ENCODE measurements at regions not wholly inside any gene's neighbourhood (a gene's known extent, or its start where the extent isn't known, plus 50 kb on each side); places are given as distances from the start of the nearest gene placed in this dataset.

DNA sequence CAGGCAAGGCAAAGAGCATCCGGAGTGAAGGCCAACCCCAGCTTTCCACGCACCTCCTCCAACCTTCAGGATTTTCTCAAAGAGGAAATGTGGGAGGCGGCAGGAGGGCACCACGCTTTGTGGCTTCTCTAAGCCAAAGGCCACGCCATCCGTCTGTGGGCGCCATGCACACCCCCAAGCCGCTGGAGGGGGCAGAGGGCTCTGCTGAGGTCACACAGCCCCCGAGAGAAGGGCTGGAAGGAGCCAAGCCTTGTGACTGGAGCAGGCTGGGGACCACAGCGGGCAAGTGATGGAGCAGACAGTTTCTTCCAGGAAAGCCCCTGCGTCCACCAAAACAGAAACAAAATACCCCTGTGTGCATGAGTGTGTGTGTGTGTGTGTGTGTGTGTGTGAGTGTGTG, 527.4 kb downstream of the BRD1 start:
- H3K36me3 ChIP-seq (ENCODE audit: low read length) = no peaks in the 10 kb centered on the region
- no peak overlapping the region for H3K9ac ChIP-seq (ENCODE audit: low read length)
- H3K4me3 ChIP-seq (ENCODE audit: insufficient read depth, low read length, poor library complexity, severe bottlenecking) = no peak overlapping the region
- H4K20me1 ChIP-seq (ENCODE audit: low read depth, low read length) = no peaks in the 10 kb centered on the region
- H3K4me2 ChIP-seq (ENCODE audit: low read depth, low read length, poor library complexity, severe bottlenecking) = no peak overlapping the region
- no peaks in the 10 kb centered on the region for H3F3A ChIP-seq (ENCODE audit: insufficient read depth)
- H3K27ac ChIP-seq (ENCODE audit: low read depth, low read length) = no peak overlapping the region
- TF ChIP-seq, protein P1, sequence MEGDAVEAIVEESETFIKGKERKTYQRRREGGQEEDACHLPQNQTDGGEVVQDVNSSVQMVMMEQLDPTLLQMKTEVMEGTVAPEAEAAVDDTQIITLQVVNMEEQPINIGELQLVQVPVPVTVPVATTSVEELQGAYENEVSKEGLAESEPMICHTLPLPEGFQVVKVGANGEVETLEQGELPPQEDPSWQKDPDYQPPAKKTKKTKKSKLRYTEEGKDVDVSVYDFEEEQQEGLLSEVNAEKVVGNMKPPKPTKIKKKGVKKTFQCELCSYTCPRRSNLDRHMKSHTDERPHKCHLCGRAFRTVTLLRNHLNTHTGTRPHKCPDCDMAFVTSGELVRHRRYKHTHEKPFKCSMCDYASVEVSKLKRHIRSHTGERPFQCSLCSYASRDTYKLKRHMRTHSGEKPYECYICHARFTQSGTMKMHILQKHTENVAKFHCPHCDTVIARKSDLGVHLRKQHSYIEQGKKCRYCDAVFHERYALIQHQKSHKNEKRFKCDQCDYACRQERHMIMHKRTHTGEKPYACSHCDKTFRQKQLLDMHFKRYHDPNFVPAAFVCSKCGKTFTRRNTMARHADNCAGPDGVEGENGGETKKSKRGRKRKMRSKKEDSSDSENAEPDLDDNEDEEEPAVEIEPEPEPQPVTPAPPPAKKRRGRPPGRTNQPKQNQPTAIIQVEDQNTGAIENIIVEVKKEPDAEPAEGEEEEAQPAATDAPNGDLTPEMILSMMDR (IDR thresholded peaks at IDR 0.05; ENCODE audit: insufficient read depth, low read length, poor library complexity, severe bottlenecking) = no peak
- TF ChIP-seq EZH2phosphoT487 (conservative IDR thresholded peaks at IDR 0.05; ENCODE audit: low read length) = no peak
- H3K79me2 ChIP-seq (ENCODE audit: insufficient read depth, low read length) = no peaks in the 10 kb centered on the region
- no peaks in the 10 kb centered on the region for H3K27me3 ChIP-seq (ENCODE audit: low read length)
- H3K9me3 ChIP-seq (ENCODE audit: insufficient read depth, low read length) = no peaks in the 10 kb centered on the region
- no peaks in the 10 kb centered on the region for H3K9me2 ChIP-seq (replicated peaks; ENCODE audit: insufficient read depth, low read length)
- no peak overlapping the region for H2AFZ ChIP-seq (ENCODE audit: low read depth, low read length, severe bottlenecking)

GRCh38 chr22:49299821-49300231, 527.8 kb downstream of the BRD1 start:
- TF ChIP-seq, protein P1 (IDR thresholded peaks at IDR 0.05; ENCODE audit: insufficient read depth, low read length, poor library complexity, severe bottlenecking) = no peak
- TF ChIP-seq EZH2phosphoT487 (conservative IDR thresholded peaks at IDR 0.05; ENCODE audit: low read length) = no peak
- Histone ChIP-seq H3K79me2 (ENCODE audit: insufficient read depth, low read length) (no peaks in the 10 kb centered on the region), H3K4me2 (ENCODE audit: low read depth, low read length, poor library complexity, severe bottlenecking) (no peak overlapping the region)

DNA sequence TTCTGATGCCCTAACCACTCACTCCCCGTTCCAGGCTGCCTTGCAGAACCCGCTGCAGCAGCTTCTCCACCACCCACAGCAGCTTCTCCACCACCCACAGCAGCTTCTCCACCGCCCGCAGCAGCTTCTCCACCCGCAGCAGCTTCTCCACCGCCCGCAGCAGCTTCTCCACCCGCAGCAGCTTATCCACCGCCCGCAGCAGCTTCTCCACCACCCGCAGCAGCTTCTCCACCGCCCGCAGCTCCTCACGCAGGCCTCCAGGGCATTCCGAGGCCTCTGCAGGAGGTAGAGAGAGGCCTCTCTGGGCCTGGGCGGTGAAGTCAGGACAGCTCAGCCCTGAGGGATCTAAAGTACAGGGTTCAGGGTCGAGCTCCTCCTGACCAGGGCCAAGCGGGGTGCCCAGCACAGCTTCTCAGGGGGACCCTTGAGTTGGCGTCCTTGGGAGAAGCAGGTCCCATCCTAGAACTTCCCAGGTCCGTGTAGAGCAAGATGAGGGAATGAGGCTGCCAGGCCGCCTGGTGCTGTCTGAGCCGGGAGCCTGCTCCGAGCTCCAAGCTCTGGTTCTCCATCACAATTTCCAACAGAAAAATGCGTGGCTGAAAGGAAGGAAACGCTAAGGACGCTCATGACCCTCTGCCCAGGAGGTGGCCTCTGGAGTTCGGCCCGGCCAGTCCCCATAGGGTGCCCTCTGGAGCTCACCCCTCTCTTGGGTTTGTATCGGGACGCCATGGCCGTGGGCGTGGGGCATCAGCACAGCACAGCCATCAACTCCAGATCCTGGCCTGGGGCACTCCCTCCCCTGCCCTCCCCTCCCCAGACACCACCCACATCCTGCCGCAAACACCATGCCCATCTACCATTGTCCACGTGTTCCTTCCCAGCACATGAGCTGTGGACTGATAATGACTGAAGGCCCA, 528.6 kb downstream of the BRD1 start:
- no peaks in the 10 kb centered on the region for H3K9me2 ChIP-seq (replicated peaks; ENCODE audit: insufficient read depth, low read length)
- no peak overlapping the region for H2AFZ ChIP-seq (ENCODE audit: low read depth, low read length, severe bottlenecking)
- H3K4me2 ChIP-seq (ENCODE audit: low read depth, low read length, poor library complexity, severe bottlenecking) = no peak overlapping the region
- no peaks in the 10 kb centered on the region for H3K27me3 ChIP-seq (ENCODE audit: low read length)
- H3K36me3 ChIP-seq (ENCODE audit: low read length) = no peaks in the 10 kb centered on the region
- H3K27ac ChIP-seq (ENCODE audit: low read depth, low read length) = no peak overlapping the region
- no peak overlapping the region for H3K4me3 ChIP-seq (ENCODE audit: insufficient read depth, low read length, poor library complexity, severe bottlenecking)
- no peaks in the 10 kb centered on the region for H3F3A ChIP-seq (ENCODE audit: insufficient read depth)
- H3K9me3 ChIP-seq (ENCODE audit: insufficient read depth, low read length) = no peaks in the 10 kb centered on the region
- no peaks in the 10 kb centered on the region for H4K20me1 ChIP-seq (ENCODE audit: low read depth, low read length)
- no peaks in the 10 kb centered on the region for H3K79me2 ChIP-seq (ENCODE audit: insufficient read depth, low read length)
- H3K9ac ChIP-seq (ENCODE audit: low read length) = no peak overlapping the region
- TF ChIP-seq, protein P1 (IDR thresholded peaks at IDR 0.05; ENCODE audit: insufficient read depth, low read length, poor library complexity, severe bottlenecking) = no peak
- no peak for TF ChIP-seq EZH2phosphoT487 (conservative IDR thresholded peaks at IDR 0.05; ENCODE audit: low read length)

More at GRCh38 chr22:49299821-49300231, 527.8 kb downstream of the BRD1 start:
- Histone ChIP-seq H3K4me3 (ENCODE audit: insufficient read depth, low read length, poor library complexity, severe bottlenecking) (no peak overlapping the region), H3K27ac (ENCODE audit: low read depth, low read length) (no peak overlapping the region), H3K9ac (ENCODE audit: low read length) (no peak overlapping the region), H3F3A (ENCODE audit: insufficient read depth) (no peaks in the 10 kb centered on the region), H3K27me3 (ENCODE audit: low read length) (no peaks in the 10 kb centered on the region), H3K9me3 (ENCODE audit: insufficient read depth, low read length) (no peaks in the 10 kb centered on the region), H4K20me1 (ENCODE audit: low read depth, low read length) (no peaks in the 10 kb centered on the region), H2AFZ (ENCODE audit: low read depth, low read length, severe bottlenecking) (no peak overlapping the region), H3K36me3 (ENCODE audit: low read length) (no peaks in the 10 kb centered on the region), H3K9me2 (replicated peaks; ENCODE audit: insufficient read depth, low read length) (no peaks in the 10 kb centered on the region)
